ENCODE measurements at regions not wholly inside any gene's neighbourhood (a gene's known extent, or its start where the extent isn't known, plus 50 kb on each side); places are given as distances from the start of the nearest gene placed in this dataset.

DNA sequence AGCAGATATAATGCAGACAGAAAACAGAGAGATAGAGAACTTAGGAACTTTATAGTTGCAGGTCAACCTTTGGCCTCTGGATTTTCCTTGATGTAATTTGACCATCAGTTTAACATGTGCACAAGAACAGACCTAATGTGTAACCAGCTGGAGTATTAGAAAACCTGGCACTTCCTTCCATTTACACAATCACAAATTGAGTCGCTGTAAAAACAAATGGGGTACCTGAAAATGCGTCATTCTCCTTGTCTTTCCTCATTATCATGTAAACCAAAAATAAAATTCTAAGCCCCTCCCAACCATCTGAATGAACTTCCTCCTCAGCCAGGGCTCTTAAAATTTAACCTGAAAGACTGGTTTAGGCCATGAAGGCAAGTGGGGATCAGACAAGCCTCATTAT, 358.4 kb upstream of the MAGEB16 start:
- H3K4me3 Mint-ChIP-seq = no peak overlapping the region
- DNase-seq (ENCODE audit: low spot score) (no peak), ATAC-seq (no peak)
- H3K9me3 Mint-ChIP-seq = peaks cover 32% of the 10 kb centered on the region
- H3K4me1 Mint-ChIP-seq = peaks cover 8% of the 10 kb centered on the region
- TF ChIP-seq ZSCAN18 (CRISPR knock-in tag; IDR thresholded peaks at IDR 0.05) = no peak
- TF ChIP-seq, protein P1, sequence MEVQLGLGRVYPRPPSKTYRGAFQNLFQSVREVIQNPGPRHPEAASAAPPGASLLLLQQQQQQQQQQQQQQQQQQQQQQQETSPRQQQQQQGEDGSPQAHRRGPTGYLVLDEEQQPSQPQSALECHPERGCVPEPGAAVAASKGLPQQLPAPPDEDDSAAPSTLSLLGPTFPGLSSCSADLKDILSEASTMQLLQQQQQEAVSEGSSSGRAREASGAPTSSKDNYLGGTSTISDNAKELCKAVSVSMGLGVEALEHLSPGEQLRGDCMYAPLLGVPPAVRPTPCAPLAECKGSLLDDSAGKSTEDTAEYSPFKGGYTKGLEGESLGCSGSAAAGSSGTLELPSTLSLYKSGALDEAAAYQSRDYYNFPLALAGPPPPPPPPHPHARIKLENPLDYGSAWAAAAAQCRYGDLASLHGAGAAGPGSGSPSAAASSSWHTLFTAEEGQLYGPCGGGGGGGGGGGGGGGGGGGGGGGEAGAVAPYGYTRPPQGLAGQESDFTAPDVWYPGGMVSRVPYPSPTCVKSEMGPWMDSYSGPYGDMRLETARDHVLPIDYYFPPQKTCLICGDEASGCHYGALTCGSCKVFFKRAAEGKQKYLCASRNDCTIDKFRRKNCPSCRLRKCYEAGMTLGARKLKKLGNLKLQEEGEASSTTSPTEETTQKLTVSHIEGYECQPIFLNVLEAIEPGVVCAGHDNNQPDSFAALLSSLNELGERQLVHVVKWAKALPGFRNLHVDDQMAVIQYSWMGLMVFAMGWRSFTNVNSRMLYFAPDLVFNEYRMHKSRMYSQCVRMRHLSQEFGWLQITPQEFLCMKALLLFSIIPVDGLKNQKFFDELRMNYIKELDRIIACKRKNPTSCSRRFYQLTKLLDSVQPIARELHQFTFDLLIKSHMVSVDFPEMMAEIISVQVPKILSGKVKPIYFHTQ (CRISPR knock-in tag; IDR thresholded peaks at IDR 0.05) = no peak
- TF ChIP-seq HMGA2 (CRISPR knock-in tag; IDR thresholded peaks at IDR 0.05) = no peak
- TF ChIP-seq, protein P2, sequence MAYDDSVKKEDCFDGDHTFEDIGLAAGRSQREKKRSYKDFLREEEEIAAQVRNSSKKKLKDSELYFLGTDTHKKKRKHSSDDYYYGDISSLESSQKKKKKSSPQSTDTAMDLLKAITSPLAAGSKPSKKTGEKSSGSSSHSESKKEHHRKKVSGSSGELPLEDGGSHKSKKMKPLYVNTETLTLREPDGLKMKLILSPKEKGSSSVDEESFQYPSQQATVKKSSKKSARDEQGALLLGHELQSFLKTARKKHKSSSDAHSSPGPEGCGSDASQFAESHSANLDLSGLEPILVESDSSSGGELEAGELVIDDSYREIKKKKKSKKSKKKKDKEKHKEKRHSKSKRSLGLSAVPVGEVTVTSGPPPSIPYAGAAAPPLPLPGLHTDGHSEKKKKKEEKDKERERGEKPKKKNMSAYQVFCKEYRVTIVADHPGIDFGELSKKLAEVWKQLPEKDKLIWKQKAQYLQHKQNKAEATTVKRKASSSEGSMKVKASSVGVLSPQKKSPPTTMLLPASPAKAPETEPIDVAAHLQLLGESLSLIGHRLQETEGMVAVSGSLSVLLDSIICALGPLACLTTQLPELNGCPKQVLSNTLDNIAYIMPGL (CRISPR knock-in tag; IDR thresholded peaks at IDR 0.05) = no peak
- TF ChIP-seq, protein P3, sequence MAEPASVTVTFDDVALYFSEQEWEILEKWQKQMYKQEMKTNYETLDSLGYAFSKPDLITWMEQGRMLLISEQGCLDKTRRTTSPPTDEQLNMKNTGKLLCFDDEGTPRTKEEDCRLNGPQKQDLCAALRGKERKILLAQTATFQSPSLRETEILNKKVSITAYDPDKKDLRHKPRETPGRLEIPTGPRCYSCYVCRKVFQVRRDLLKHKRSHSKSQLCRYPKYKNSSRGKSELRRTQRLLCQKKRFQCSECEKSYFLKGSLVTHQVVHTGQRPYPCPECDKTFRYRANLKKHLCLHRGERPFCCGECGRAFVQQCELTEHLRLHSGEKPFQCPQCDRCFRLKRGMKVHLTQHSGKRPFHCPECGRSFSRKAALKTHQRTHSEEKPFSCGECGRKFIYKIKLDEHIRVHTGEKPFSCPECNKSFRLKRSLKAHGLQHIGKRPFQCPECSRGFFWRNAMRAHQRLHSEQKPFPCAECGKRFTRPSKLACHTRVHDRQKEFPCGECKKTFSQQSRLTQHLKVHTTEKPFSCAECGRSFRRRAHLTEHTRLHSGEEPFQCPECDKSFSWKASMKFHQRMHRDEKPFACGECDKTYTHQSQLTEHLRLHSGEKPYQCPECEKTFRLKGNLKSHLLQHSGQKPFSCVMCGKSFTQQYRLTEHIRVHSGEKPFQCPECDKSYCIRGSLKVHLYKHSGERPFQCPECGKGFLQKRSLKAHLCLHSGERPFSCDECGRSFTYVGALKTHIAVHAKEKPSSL (CRISPR knock-in tag; conservative IDR thresholded peaks at IDR 0.05) = no peak
- no peak for TF ChIP-seq KAT7 (CRISPR knock-in tag; IDR thresholded peaks at IDR 0.05; ENCODE audit: borderline replicate concordance)
- TF ChIP-seq GTF2I (CRISPR knock-in tag; conservative IDR thresholded peaks at IDR 0.05) = no peak
- TF ChIP-seq ETV6 (CRISPR knock-in tag; IDR thresholded peaks at IDR 0.05) = no peak
- no peak for TF ChIP-seq NFATC4 (CRISPR knock-in tag; IDR thresholded peaks at IDR 0.05)
- TF ChIP-seq ESRRA (CRISPR knock-in tag; IDR thresholded peaks at IDR 0.05; ENCODE audit: borderline replicate concordance) = no peak
- no peak for TF ChIP-seq FOXJ3 (CRISPR knock-in tag; IDR thresholded peaks at IDR 0.05; ENCODE audit: borderline replicate concordance)
- TF ChIP-seq PREB (CRISPR knock-in tag; IDR thresholded peaks at IDR 0.05; ENCODE audit: borderline replicate concordance) = no peak
- TF ChIP-seq, protein P4, sequence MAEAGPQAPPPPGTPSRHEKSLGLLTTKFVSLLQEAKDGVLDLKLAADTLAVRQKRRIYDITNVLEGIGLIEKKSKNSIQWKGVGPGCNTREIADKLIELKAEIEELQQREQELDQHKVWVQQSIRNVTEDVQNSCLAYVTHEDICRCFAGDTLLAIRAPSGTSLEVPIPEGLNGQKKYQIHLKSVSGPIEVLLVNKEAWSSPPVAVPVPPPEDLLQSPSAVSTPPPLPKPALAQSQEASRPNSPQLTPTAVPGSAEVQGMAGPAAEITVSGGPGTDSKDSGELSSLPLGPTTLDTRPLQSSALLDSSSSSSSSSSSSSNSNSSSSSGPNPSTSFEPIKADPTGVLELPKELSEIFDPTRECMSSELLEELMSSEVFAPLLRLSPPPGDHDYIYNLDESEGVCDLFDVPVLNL (CRISPR knock-in tag; IDR thresholded peaks at IDR 0.05; ENCODE audit: borderline replicate concordance, low read depth) = no peak
- TF ChIP-seq, protein P5, sequence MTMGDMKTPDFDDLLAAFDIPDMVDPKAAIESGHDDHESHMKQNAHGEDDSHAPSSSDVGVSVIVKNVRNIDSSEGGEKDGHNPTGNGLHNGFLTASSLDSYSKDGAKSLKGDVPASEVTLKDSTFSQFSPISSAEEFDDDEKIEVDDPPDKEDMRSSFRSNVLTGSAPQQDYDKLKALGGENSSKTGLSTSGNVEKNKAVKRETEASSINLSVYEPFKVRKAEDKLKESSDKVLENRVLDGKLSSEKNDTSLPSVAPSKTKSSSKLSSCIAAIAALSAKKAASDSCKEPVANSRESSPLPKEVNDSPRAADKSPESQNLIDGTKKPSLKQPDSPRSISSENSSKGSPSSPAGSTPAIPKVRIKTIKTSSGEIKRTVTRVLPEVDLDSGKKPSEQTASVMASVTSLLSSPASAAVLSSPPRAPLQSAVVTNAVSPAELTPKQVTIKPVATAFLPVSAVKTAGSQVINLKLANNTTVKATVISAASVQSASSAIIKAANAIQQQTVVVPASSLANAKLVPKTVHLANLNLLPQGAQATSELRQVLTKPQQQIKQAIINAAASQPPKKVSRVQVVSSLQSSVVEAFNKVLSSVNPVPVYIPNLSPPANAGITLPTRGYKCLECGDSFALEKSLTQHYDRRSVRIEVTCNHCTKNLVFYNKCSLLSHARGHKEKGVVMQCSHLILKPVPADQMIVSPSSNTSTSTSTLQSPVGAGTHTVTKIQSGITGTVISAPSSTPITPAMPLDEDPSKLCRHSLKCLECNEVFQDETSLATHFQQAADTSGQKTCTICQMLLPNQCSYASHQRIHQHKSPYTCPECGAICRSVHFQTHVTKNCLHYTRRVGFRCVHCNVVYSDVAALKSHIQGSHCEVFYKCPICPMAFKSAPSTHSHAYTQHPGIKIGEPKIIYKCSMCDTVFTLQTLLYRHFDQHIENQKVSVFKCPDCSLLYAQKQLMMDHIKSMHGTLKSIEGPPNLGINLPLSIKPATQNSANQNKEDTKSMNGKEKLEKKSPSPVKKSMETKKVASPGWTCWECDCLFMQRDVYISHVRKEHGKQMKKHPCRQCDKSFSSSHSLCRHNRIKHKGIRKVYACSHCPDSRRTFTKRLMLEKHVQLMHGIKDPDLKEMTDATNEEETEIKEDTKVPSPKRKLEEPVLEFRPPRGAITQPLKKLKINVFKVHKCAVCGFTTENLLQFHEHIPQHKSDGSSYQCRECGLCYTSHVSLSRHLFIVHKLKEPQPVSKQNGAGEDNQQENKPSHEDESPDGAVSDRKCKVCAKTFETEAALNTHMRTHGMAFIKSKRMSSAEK (CRISPR knock-in tag; IDR thresholded peaks at IDR 0.05; ENCODE audit: borderline replicate concordance) = no peak
- CTCF ChIA-PET = no interaction called here
- peaks cover 43% of the 10 kb centered on the region for H3K36me3 Mint-ChIP-seq
- POLR2A ChIA-PET = no interaction called here
- no peaks in the 10 kb centered on the region for H3K27me3 Mint-ChIP-seq (ENCODE audit: low read depth)
- no peak overlapping the region for H3K27ac Mint-ChIP-seq
